ENCODE measurements at regions not wholly inside any gene's neighbourhood (a gene's known extent, or its start where the extent isn't known, plus 50 kb on each side); places are given as distances from the start of the nearest gene placed in this dataset.

GRCh38 chr3:182058488-182058887, 346.8 kb downstream of the SOX2 start:
- DNase-seq, result no peak

- no peak for DNase-seq
Observed at GRCh38 chr3:182063742-182064141, 352.0 kb downstream of the SOX2 start.

- no peak for DNase-seq
Observed at GRCh38 chr3:182067423-182067822, 355.7 kb downstream of the SOX2 start.

- DNase-seq, result no peak
Observed at GRCh38 chr3:182078316-182078715, 366.6 kb downstream of the SOX2 start.

GRCh38 chr3:182078929-182079328, 367.2 kb downstream of the SOX2 start:
- no peak for DNase-seq

- DNase-seq, result no peak
Observed at GRCh38 chr3:182081096-182081495, 369.4 kb downstream of the SOX2 start.

- DNase-seq, result no peak
Observed at GRCh38 chr3:182083112-182083511, 371.4 kb downstream of the SOX2 start.

- DNase-seq, result peak in 43 of 51 donors; percentile 1 to 86 (median 32)
Observed at GRCh38 chr3:182092662-182093262, 381.0 kb downstream of the SOX2 start.

GRCh38 chr3:182094321-182094720, 382.6 kb downstream of the SOX2 start:
- DNase-seq, result no peak

- no peak for DNase-seq
Observed at GRCh38 chr3:182104881-182105280, 393.2 kb downstream of the SOX2 start.

- DNase-seq, result no peak
Observed at GRCh38 chr3:182105875-182106274, 394.1 kb downstream of the SOX2 start.

GRCh38 chr3:182108371-182108770, 396.6 kb downstream of the SOX2 start:
- peak in 1 of 51 donors; percentile 10 for DNase-seq

GRCh38 chr3:182111967-182112366, 400.2 kb downstream of the SOX2 start:
- no peak for DNase-seq

- DNase-seq, result no peak
Observed at GRCh38 chr3:182115328-182116015, 403.7 kb downstream of the SOX2 start.

GRCh38 chr3:182116386-182116785, 404.7 kb downstream of the SOX2 start:
- no peak for DNase-seq

GRCh38 chr3:182117131-182117530, 405.4 kb downstream of the SOX2 start:
- DNase-seq, result no peak

- no peak for DNase-seq
Observed at GRCh38 chr3:182117583-182117982, 405.9 kb downstream of the SOX2 start.

GRCh38 chr3:182118066-182118465, 406.3 kb downstream of the SOX2 start:
- no peak for DNase-seq

GRCh38 chr3:182121401-182121800, 409.7 kb downstream of the SOX2 start:
- peak in 1 of 51 donors; percentile 5 for DNase-seq

- DNase-seq, result no peak
Observed at GRCh38 chr3:182122779-182123178, 411.1 kb downstream of the SOX2 start.

- no peak for DNase-seq
Observed at GRCh38 chr3:182124187-182124586, 412.5 kb downstream of the SOX2 start.

- no peak for DNase-seq
Observed at GRCh38 chr3:182124716-182125115, 413.0 kb downstream of the SOX2 start.

GRCh38 chr3:182129740-182130139, 418.0 kb downstream of the SOX2 start:
- no peak for DNase-seq

- DNase-seq, result no peak
Observed at GRCh38 chr3:182133752-182134151, 422.0 kb downstream of the SOX2 start.

Data from hypothalamus (tissue), 51 donors.